ENCODE measurements at regions not wholly inside any gene's neighbourhood (a gene's known extent, or its start where the extent isn't known, plus 50 kb on each side); places are given as distances from the start of the nearest gene placed in this dataset.

- FAIRE-seq = no peak
- Mint-ChIP-seq H3K27me3 (ENCODE audit: low read depth, unreplicated experiment) (peaks cover 3% of the 10 kb centered on the region), H3K36me3 (ENCODE audit: low read depth, unreplicated experiment) (no peaks in the 10 kb centered on the region), H3K27ac (ENCODE audit: unreplicated experiment) (no peak overlapping the region), H3K4me1 (ENCODE audit: low read depth, unreplicated experiment) (no peaks in the 10 kb centered on the region), H3K9me3 (ENCODE audit: unreplicated experiment) (no peaks in the 10 kb centered on the region), H3K4me3 (ENCODE audit: unreplicated experiment) (no peak overlapping the region)
- H3K9ac ChIP-seq (ENCODE audit: low read length) = no peak overlapping the region
- no peak overlapping the region for H3K4me3 ChIP-seq (ENCODE audit: insufficient read depth, low read depth, low read length)
- H3K36me3 ChIP-seq (ENCODE audit: insufficient read depth, low read length) = no peaks in the 10 kb centered on the region
- no peaks in the 10 kb centered on the region for H3K9me3 ChIP-seq (ENCODE audit: insufficient read depth, low read depth, low read length)
- no peak overlapping the region for H3K27ac ChIP-seq (ENCODE audit: low read depth, low read length)
- no peak for DNase-seq (ENCODE audit: low read depth)
- H3K79me2 ChIP-seq (ENCODE audit: insufficient read depth, low read length) = no peaks in the 10 kb centered on the region
- H4K20me1 ChIP-seq (ENCODE audit: insufficient read depth, low read length) = no peaks in the 10 kb centered on the region
- H3K4me1 ChIP-seq (ENCODE audit: insufficient read depth, low read length) = no peaks in the 10 kb centered on the region
- no peak overlapping the region for H2AFZ ChIP-seq (ENCODE audit: low read depth, low read length)
- H3K4me2 ChIP-seq (ENCODE audit: low read length) = no peak overlapping the region
- no peaks in the 10 kb centered on the region for H3K27me3 ChIP-seq (ENCODE audit: insufficient read depth, low read length)
- TF ChIP-seq EZH2 (IDR thresholded peaks at IDR 0.05; ENCODE audit: insufficient read depth, low read length) (no peak), CTCF (IDR thresholded peaks at IDR 0.05; ENCODE audit: insufficient read depth, low read depth, low read length) (no peak)
These were observed 215.5 kb downstream of the GATA3 start for GRCh38 chr10:8269976-8270375.

- no peak overlapping the region for H3K4me3 Mint-ChIP-seq (ENCODE audit: unreplicated experiment)
- Histone ChIP-seq H3K36me3 (ENCODE audit: insufficient read depth, low read length) (no peaks in the 10 kb centered on the region), H3K9me3 (ENCODE audit: insufficient read depth, low read depth, low read length) (no peaks in the 10 kb centered on the region), H3K4me1 (ENCODE audit: insufficient read depth, low read length) (no peaks in the 10 kb centered on the region), H3K79me2 (ENCODE audit: insufficient read depth, low read length) (no peaks in the 10 kb centered on the region), H3K4me3 (ENCODE audit: insufficient read depth, low read depth, low read length) (no peak overlapping the region), H3K4me2 (ENCODE audit: low read length) (no peak overlapping the region), H3K27ac (ENCODE audit: low read depth, low read length) (no peak overlapping the region), H2AFZ (ENCODE audit: low read depth, low read length) (no peak overlapping the region), H3K27me3 (ENCODE audit: insufficient read depth, low read length) (no peaks in the 10 kb centered on the region), H3K9ac (ENCODE audit: low read length) (no peak overlapping the region), H4K20me1 (ENCODE audit: insufficient read depth, low read length) (no peaks in the 10 kb centered on the region)
- H3K27ac Mint-ChIP-seq (ENCODE audit: unreplicated experiment) = no peak overlapping the region
- H3K4me1 Mint-ChIP-seq (ENCODE audit: low read depth, unreplicated experiment) = peaks cover 2% of the 10 kb centered on the region
- H3K36me3 Mint-ChIP-seq (ENCODE audit: low read depth, unreplicated experiment) = no peaks in the 10 kb centered on the region
- TF ChIP-seq EZH2 (IDR thresholded peaks at IDR 0.05; ENCODE audit: insufficient read depth, low read length) = no peak
- TF ChIP-seq CTCF (IDR thresholded peaks at IDR 0.05; ENCODE audit: insufficient read depth, low read depth, low read length) = no peak
- no peaks in the 10 kb centered on the region for H3K27me3 Mint-ChIP-seq (ENCODE audit: low read depth, unreplicated experiment)
- DNase-seq (ENCODE audit: low read depth) (no peak), FAIRE-seq (no peak)
- H3K9me3 Mint-ChIP-seq (ENCODE audit: unreplicated experiment) = peaks cover 3% of the 10 kb centered on the region
These were observed 218.4 kb downstream of the GATA3 start for GRCh38 chr10:8272794-8273425.

- Histone ChIP-seq H3K27ac (ENCODE audit: low read depth, low read length) (no peak overlapping the region), H3K4me2 (ENCODE audit: low read length) (no peak overlapping the region), H3K4me3 (ENCODE audit: insufficient read depth, low read depth, low read length) (no peak overlapping the region), H3K4me1 (ENCODE audit: insufficient read depth, low read length) (no peaks in the 10 kb centered on the region), H4K20me1 (ENCODE audit: insufficient read depth, low read length) (no peaks in the 10 kb centered on the region), H3K27me3 (ENCODE audit: insufficient read depth, low read length) (no peaks in the 10 kb centered on the region), H2AFZ (ENCODE audit: low read depth, low read length) (no peak overlapping the region), H3K79me2 (ENCODE audit: insufficient read depth, low read length) (no peaks in the 10 kb centered on the region), H3K9ac (ENCODE audit: low read length) (no peak overlapping the region), H3K36me3 (ENCODE audit: insufficient read depth, low read length) (no peaks in the 10 kb centered on the region), H3K9me3 (ENCODE audit: insufficient read depth, low read depth, low read length) (no peaks in the 10 kb centered on the region)
- TF ChIP-seq CTCF (IDR thresholded peaks at IDR 0.05; ENCODE audit: insufficient read depth, low read depth, low read length) (no peak), EZH2 (IDR thresholded peaks at IDR 0.05; ENCODE audit: insufficient read depth, low read length) (no peak)
- FAIRE-seq = no peak
- no peaks in the 10 kb centered on the region for H3K36me3 Mint-ChIP-seq (ENCODE audit: low read depth, unreplicated experiment)
- H3K9me3 Mint-ChIP-seq (ENCODE audit: unreplicated experiment) = peaks cover 3% of the 10 kb centered on the region
- no peak overlapping the region for H3K27ac Mint-ChIP-seq (ENCODE audit: unreplicated experiment)
- H3K4me3 Mint-ChIP-seq (ENCODE audit: unreplicated experiment) = no peak overlapping the region
- DNase-seq (ENCODE audit: low read depth) = no peak
- H3K27me3 Mint-ChIP-seq (ENCODE audit: low read depth, unreplicated experiment) = no peaks in the 10 kb centered on the region
- H3K4me1 Mint-ChIP-seq (ENCODE audit: low read depth, unreplicated experiment) = peaks cover 6% of the 10 kb centered on the region
These were observed 219.3 kb downstream of the GATA3 start for GRCh38 chr10:8273749-8274148.
